ENCODE measurements at regions not wholly inside any gene's neighbourhood (a gene's known extent, or its start where the extent isn't known, plus 50 kb on each side); places are given as distances from the start of the nearest gene placed in this dataset.

DNA sequence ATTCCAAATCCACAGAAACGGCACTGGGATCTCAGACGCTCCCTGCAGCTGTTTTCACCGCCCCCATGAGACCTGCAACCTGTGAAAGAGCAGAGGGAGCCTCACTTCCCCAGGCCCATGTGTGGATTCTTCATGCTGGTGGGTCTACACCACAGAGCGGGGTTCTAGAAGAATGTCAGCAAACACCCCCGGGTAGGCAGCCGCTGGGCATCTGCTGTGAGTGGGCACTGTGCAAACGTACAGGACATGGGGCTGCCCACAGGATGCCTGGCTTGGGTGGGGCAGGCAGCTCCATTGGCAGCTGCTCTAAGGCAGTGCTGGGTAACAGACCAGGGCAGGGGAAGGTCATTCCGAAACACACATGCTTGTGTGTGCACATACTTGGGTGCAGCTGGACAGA, 174.9 kb downstream of the RBFOX3 start:
- Histone ChIP-seq H3K9me2 (replicated peaks; ENCODE audit: low read length) (no peaks in the 10 kb centered on the region), H4K20me1 (ENCODE audit: low read length) (no peaks in the 10 kb centered on the region), H3K79me2 (ENCODE audit: low read length) (no peaks in the 10 kb centered on the region), H3K27ac (ENCODE audit: low read length) (no peak overlapping the region), H3K9me3 (ENCODE audit: low read length) (no peaks in the 10 kb centered on the region), H3K9ac (ENCODE audit: low read length) (no peak overlapping the region), H3K4me1 (ENCODE audit: insufficient read depth, low read length) (no peaks in the 10 kb centered on the region), H2AFZ (ENCODE audit: low read length) (no peak overlapping the region), H3F3A (ENCODE audit: low read length, unreplicated experiment) (no peaks in the 10 kb centered on the region), H3K4me2 (ENCODE audit: low read length) (no peak overlapping the region), H3K4me3 (ENCODE audit: low read length) (no peak overlapping the region), H3K27me3 (ENCODE audit: low read length) (peaks cover 95% of the 10 kb centered on the region), H3K36me3 (ENCODE audit: low read depth, low read length) (no peaks in the 10 kb centered on the region)
- no peak for DNase-seq
- TF ChIP-seq EZH2 (IDR thresholded peaks at IDR 0.05; ENCODE audit: low read length, unreplicated experiment) (no peak), EZH2phosphoT487 (IDR thresholded peaks at IDR 0.05; ENCODE audit: borderline replicate concordance, low read length) (no peak)
- TF ChIP-seq, protein P1, sequence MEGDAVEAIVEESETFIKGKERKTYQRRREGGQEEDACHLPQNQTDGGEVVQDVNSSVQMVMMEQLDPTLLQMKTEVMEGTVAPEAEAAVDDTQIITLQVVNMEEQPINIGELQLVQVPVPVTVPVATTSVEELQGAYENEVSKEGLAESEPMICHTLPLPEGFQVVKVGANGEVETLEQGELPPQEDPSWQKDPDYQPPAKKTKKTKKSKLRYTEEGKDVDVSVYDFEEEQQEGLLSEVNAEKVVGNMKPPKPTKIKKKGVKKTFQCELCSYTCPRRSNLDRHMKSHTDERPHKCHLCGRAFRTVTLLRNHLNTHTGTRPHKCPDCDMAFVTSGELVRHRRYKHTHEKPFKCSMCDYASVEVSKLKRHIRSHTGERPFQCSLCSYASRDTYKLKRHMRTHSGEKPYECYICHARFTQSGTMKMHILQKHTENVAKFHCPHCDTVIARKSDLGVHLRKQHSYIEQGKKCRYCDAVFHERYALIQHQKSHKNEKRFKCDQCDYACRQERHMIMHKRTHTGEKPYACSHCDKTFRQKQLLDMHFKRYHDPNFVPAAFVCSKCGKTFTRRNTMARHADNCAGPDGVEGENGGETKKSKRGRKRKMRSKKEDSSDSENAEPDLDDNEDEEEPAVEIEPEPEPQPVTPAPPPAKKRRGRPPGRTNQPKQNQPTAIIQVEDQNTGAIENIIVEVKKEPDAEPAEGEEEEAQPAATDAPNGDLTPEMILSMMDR (conservative IDR thresholded peaks at IDR 0.05; ENCODE audit: low read depth, low read length), result no peak
- ChIA-PET CTCF (no interaction called here), POLR2A (ENCODE audit: unreplicated experiment) (no interaction called here)
- intact Hi-C loops (cut with micrococcal nuclease), result no loop called here
- no TSS peak for BruUV-seq (replicated peaks)
- no peak for ATAC-seq

DNA sequence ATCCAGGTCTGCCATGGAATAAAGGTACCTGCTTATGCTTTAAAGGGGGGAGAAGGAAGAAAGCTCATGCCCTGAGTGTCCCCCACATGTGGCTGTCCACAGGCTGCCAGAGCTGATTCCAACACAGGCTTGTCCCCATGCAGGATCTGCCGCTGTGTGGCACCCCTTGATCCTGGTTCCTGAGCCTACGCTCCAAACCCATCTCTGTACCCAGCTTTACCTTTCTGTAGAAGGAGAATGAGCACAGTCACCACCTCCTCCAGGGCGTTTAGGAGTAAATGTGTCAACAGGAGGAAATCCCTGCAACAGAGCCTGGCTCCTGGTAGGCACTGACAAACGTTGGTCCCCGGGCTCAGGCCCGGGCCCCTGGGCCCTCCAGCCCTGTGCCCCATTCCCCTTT, 175.6 kb downstream of the RBFOX3 start:
- intact Hi-C loops (cut with micrococcal nuclease), result no loop called here
- no peak overlapping the region for H3K4me3 ChIP-seq (ENCODE audit: low read length)
- POLR2A ChIA-PET (ENCODE audit: unreplicated experiment), result no interaction called here
- peaks cover 99% of the 10 kb centered on the region for H3K27me3 ChIP-seq (ENCODE audit: low read length)
- H3K4me1 ChIP-seq (ENCODE audit: insufficient read depth, low read length), result no peaks in the 10 kb centered on the region
- no peaks in the 10 kb centered on the region for H3K79me2 ChIP-seq (ENCODE audit: low read length)
- H3K27ac ChIP-seq (ENCODE audit: low read length), result no peak overlapping the region
- no peak overlapping the region for H3K9ac ChIP-seq (ENCODE audit: low read length)
- no peaks in the 10 kb centered on the region for H3K9me2 ChIP-seq (replicated peaks; ENCODE audit: low read length)
- DNase-seq (no peak), ATAC-seq (no peak)
- TF ChIP-seq EZH2 (IDR thresholded peaks at IDR 0.05; ENCODE audit: low read length, unreplicated experiment) (no peak), EZH2phosphoT487 (IDR thresholded peaks at IDR 0.05; ENCODE audit: borderline replicate concordance, low read length) (no peak)
- TF ChIP-seq, protein P1 (conservative IDR thresholded peaks at IDR 0.05; ENCODE audit: low read depth, low read length), result no peak
- CTCF ChIA-PET, result no interaction called here
- no peak overlapping the region for H2AFZ ChIP-seq (ENCODE audit: low read length)
- H3K9me3 ChIP-seq (ENCODE audit: low read length), result no peaks in the 10 kb centered on the region
- no peak overlapping the region for H3K4me2 ChIP-seq (ENCODE audit: low read length)
- H3K36me3 ChIP-seq (ENCODE audit: low read depth, low read length), result no peaks in the 10 kb centered on the region
- no peaks in the 10 kb centered on the region for H3F3A ChIP-seq (ENCODE audit: low read length, unreplicated experiment)
- BruUV-seq (replicated peaks), result no TSS peak
- no peaks in the 10 kb centered on the region for H4K20me1 ChIP-seq (ENCODE audit: low read length)

DNA sequence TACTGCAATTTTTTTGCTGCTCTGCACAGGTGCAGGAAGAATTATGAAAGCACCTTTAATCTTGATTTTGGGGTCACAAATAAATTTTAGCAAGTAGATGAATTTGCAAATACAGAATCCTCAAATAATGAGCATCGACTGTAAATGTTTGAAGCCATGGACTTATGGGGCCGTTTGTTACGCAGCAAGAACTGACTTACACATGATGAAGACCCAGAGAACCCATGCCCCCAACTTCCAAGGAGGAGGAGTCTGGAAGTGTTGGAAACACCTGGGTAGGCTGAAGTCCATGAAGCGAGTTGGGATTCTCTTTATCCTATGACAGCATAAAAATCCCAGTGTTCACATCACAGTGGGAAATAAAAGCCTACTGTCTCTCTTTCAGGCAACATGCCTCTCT, 176.6 kb downstream of the RBFOX3 start:
- POLR2A ChIA-PET (ENCODE audit: unreplicated experiment), result no interaction called here
- Histone ChIP-seq H3F3A (ENCODE audit: low read length, unreplicated experiment) (no peaks in the 10 kb centered on the region), H3K27me3 (ENCODE audit: low read length) (peaks cover 97% of the 10 kb centered on the region), H3K4me2 (ENCODE audit: low read length) (no peak overlapping the region), H3K9me2 (replicated peaks; ENCODE audit: low read length) (no peaks in the 10 kb centered on the region), H3K4me1 (ENCODE audit: insufficient read depth, low read length) (no peaks in the 10 kb centered on the region), H3K79me2 (ENCODE audit: low read length) (no peaks in the 10 kb centered on the region), H3K4me3 (ENCODE audit: low read length) (no peak overlapping the region), H3K36me3 (ENCODE audit: low read depth, low read length) (no peaks in the 10 kb centered on the region), H4K20me1 (ENCODE audit: low read length) (no peaks in the 10 kb centered on the region), H3K9me3 (ENCODE audit: low read length) (no peaks in the 10 kb centered on the region), H2AFZ (ENCODE audit: low read length) (no peak overlapping the region), H3K9ac (ENCODE audit: low read length) (no peak overlapping the region), H3K27ac (ENCODE audit: low read length) (no peak overlapping the region)
- no TSS peak for BruUV-seq (replicated peaks)
- intact Hi-C loops (cut with micrococcal nuclease), result no loop called here
- DNase-seq (no peak), ATAC-seq (no peak)
- CTCF ChIA-PET, result no interaction called here
- TF ChIP-seq EZH2 (IDR thresholded peaks at IDR 0.05; ENCODE audit: low read length, unreplicated experiment) (no peak), EZH2phosphoT487 (IDR thresholded peaks at IDR 0.05; ENCODE audit: borderline replicate concordance, low read length) (no peak)
- TF ChIP-seq, protein P1 (conservative IDR thresholded peaks at IDR 0.05; ENCODE audit: low read depth, low read length), result no peak
